HG02870 (cell line): ENCODE measurements at regions not wholly inside any gene's neighbourhood (a gene's known extent, or its start where the extent isn't known, plus 50 kb on each side); places are given as distances from the start of the nearest gene placed in this dataset.

Source experiments
- ATAC-seq: cut with Tn5 transposase; IDR thresholded peaks from one replicate; pipeline ENCODE4 v1.9.1; 2021; ENCODE audit warnings: mild to moderate bottlenecking, moderate library complexity; ENCODE audit not compliant: unreplicated experiment

GRCh38 chr1:82273816-82274215 lies 473.1 kb downstream of the ADGRL2 start:
- ATAC-seq, result no peak

- no peak for ATAC-seq
Measured at GRCh38 chr1:82269431-82269830, 468.7 kb downstream of the ADGRL2 start.

GRCh38 chr1:82268826-82269225 lies 468.1 kb downstream of the ADGRL2 start:
- ATAC-seq, result no peak

- no peak for ATAC-seq
Measured at GRCh38 chr1:82266351-82266750, 465.6 kb downstream of the ADGRL2 start.

- ATAC-seq, result no peak
Measured at GRCh38 chr1:82265436-82265835, 464.7 kb downstream of the ADGRL2 start.

GRCh38 chr1:82264802-82265201 lies 464.1 kb downstream of the ADGRL2 start:
- ATAC-seq, result no peak

- ATAC-seq, result no peak
Measured at GRCh38 chr1:82263396-82263795, 462.7 kb downstream of the ADGRL2 start.

- ATAC-seq, result no peak
Measured at GRCh38 chr1:82260666-82261065, 459.9 kb downstream of the ADGRL2 start.

- no peak for ATAC-seq
Measured at GRCh38 chr1:82260051-82260450, 459.3 kb downstream of the ADGRL2 start.

GRCh38 chr1:82258887-82259286 lies 458.2 kb downstream of the ADGRL2 start:
- ATAC-seq, result no peak

- no peak for ATAC-seq
Measured at GRCh38 chr1:82246050-82246449, 445.3 kb downstream of the ADGRL2 start.

- ATAC-seq, result no peak
Measured at GRCh38 chr1:82245345-82246014, 444.7 kb downstream of the ADGRL2 start.

GRCh38 chr1:82240571-82240970 lies 439.8 kb downstream of the ADGRL2 start:
- no peak for ATAC-seq

GRCh38 chr1:82230667-82231066 lies 429.9 kb downstream of the ADGRL2 start:
- ATAC-seq, result no peak

GRCh38 chr1:82227306-82228095 lies 426.8 kb downstream of the ADGRL2 start:
- ATAC-seq, result no peak

- ATAC-seq, result no peak
Measured at GRCh38 chr1:82226186-82226505, 425.4 kb downstream of the ADGRL2 start.

- ATAC-seq, result no peak
Measured at GRCh38 chr1:82225421-82226185, 424.9 kb downstream of the ADGRL2 start.

- no peak for ATAC-seq
Measured at GRCh38 chr1:82223091-82223490, 422.4 kb downstream of the ADGRL2 start.

- ATAC-seq, result no peak
Measured at GRCh38 chr1:82221721-82222120, 421.0 kb downstream of the ADGRL2 start.

GRCh38 chr1:82220754-82221153 lies 420.0 kb downstream of the ADGRL2 start:
- no peak for ATAC-seq

GRCh38 chr1:82219841-82220240 lies 419.1 kb downstream of the ADGRL2 start:
- ATAC-seq, result no peak

GRCh38 chr1:82218846-82219245 lies 418.1 kb downstream of the ADGRL2 start:
- ATAC-seq, result no peak
